ENCODE measurements at regions not wholly inside any gene's neighbourhood (a gene's known extent, or its start where the extent isn't known, plus 50 kb on each side); places are given as distances from the start of the nearest gene placed in this dataset.

GRCh38 chr18:55751476-55751875 is 163.5 kb upstream of the TCF4 start:
- TF ChIP-seq CTCF (IDR thresholded peaks at IDR 0.05) (no peak), EZH2 (IDR thresholded peaks at IDR 0.05) (no peak), EZH2phosphoT487 (IDR thresholded peaks at IDR 0.05) (no peak)
